Bronchial epithelial cell (primary cell): ENCODE measurements at regions not wholly inside any gene's neighbourhood (a gene's known extent, or its start where the extent isn't known, plus 50 kb on each side); places are given as distances from the start of the nearest gene placed in this dataset.
A peak's percentile ranks its signal among the peaks of the same experiment; 100 is the strongest.

ENCODE experiments used
- DNase-seq: peaks from one replicate; pipeline ENCODE4 v3.0.0-alpha.2; 2010; ENCODE audit warnings: low read depth
- FAIRE-seq: peaks from 2 replicates; lab custom pipeline; 2011; peaks lifted over from hg19 to GRCh38; lab: Jason Lieb, UNC
- H3K27me3 ChIP-seq: 2 replicates; pipeline ENCODE4 v1.5.1; 2011; ENCODE audit warnings: low read length; ENCODE audit not compliant: control insufficient read depth, insufficient read depth
- H3K36me3 ChIP-seq: 2 replicates; pipeline ENCODE4 v1.5.1; 2011; ENCODE audit warnings: low read length; ENCODE audit not compliant: control insufficient read depth, insufficient read depth
- H3K4me3 ChIP-seq: 2 replicates; pipeline ENCODE4 v1.5.1; 2011; ENCODE audit warnings: mild to moderate bottlenecking, low read depth, low read length, control low read depth
- TF ChIP-seq, protein P1 (sequence below): IDR thresholded peaks from 2 replicates; pipeline ENCODE4 v1.5.1; 2011; ENCODE audit warnings: mild to moderate bottlenecking, moderate library complexity, low read length, control low read depth, inconsistent platforms; ENCODE audit not compliant: insufficient read depth, severe bottlenecking

DNA sequence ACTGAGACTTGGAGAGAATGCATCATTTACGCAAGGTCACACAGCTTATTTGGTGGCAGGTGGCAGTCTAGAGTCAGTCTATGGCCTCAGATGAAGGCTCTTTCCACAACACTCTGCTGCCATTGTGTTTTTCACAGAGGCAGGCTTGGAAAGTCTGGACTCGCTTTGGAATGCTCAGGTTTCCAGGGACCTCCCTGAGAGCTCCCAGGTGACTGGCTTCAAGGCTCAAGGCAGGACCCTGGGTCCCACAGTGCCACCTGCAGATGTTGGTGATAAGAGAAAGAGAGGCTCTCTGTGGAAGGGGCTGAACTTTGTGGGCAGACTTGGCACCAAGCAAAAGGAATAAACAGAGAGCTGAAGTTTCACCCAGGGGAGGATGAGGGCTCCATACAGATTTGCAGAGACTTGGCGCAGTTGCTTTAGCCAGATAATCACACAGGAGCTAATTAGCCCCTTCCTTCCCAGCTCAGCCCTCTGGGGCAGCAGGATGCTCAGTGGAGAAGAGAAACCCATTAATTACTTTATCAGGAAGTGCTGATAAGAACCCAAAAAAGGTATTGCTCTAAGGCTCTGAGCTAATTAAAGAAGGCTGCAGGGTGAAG lies 103.5 kb downstream of the LBH start:
- H3K36me3 ChIP-seq = no peaks in the 10 kb centered on the region
- no peak overlapping the region for H3K4me3 ChIP-seq
- no peaks in the 10 kb centered on the region for H3K27me3 ChIP-seq
- DNase-seq (peak; percentile 7), FAIRE-seq (no peak)
- TF ChIP-seq, protein P1, sequence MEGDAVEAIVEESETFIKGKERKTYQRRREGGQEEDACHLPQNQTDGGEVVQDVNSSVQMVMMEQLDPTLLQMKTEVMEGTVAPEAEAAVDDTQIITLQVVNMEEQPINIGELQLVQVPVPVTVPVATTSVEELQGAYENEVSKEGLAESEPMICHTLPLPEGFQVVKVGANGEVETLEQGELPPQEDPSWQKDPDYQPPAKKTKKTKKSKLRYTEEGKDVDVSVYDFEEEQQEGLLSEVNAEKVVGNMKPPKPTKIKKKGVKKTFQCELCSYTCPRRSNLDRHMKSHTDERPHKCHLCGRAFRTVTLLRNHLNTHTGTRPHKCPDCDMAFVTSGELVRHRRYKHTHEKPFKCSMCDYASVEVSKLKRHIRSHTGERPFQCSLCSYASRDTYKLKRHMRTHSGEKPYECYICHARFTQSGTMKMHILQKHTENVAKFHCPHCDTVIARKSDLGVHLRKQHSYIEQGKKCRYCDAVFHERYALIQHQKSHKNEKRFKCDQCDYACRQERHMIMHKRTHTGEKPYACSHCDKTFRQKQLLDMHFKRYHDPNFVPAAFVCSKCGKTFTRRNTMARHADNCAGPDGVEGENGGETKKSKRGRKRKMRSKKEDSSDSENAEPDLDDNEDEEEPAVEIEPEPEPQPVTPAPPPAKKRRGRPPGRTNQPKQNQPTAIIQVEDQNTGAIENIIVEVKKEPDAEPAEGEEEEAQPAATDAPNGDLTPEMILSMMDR = peak; percentile 11

DNA sequence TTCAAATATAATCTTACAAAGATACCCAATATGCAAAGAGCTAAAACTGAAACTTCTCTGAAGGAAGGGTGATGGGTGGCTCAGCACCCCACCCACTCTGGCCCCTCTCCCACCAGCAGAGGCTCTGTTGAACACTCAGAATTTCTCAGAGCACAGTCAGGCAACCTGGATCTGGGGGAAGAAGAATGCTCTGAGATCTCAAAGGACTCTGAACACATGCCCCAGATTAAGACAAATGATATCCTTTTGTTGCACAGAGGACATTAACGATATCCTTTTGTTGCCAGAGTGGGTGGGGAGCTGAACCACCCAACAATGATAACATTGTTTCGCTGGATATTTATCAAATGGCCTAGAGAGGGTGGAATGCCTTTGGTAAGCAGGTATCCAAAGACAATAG lies 104.8 kb downstream of the LBH start:
- TF ChIP-seq, protein P1 = no peak
- DNase-seq (no peak), FAIRE-seq (no peak)
- no peaks in the 10 kb centered on the region for H3K36me3 ChIP-seq
- no peak overlapping the region for H3K4me3 ChIP-seq
- H3K27me3 ChIP-seq = no peaks in the 10 kb centered on the region

DNA sequence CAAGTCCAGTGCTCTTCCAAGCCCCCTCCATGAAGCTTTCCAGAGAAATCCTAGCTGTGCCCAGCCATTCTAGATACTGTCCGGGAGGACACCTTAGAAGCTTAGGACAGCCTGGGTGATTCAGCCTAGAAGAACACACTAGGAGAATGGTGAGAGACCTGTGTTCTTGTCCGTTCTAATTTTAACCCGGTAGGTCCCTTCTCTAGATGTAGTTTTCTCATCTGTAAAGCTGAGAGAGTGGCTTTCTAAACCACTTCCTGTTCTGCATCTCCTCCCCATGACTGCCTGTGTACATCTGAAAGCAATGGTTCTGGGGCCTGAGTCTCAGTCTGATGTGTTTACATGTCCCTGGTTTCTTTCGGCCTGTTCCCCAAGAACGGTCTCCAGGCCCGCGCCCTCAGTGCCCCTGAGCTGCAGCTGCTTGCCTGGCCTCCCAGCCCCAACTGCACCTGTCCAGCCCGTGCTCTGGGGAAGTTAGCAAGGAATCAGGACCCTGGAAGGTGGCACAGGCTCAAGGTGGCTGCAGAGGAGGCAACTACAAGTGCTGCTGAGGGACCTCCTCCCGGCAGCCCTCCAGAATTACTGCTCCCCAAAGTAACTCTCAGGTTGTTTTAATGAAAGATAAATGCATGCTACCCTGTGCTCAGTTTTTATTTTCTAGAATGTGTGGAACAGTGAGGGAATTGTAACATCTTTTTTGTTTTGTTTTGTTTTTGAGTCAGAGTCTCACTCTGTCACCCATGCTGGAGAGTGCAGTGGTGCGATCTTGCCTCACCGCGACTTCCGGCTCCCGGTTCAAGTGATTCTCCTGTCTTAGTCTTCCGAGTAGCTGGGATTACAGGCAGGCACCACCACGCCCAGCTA lies 105.9 kb downstream of the LBH start:
- TF ChIP-seq, protein P1 = no peak
- Histone ChIP-seq H3K4me3 (no peak overlapping the region), H3K36me3 (no peaks in the 10 kb centered on the region), H3K27me3 (no peaks in the 10 kb centered on the region)
- no peak for DNase-seq
- FAIRE-seq = no peak

DNA sequence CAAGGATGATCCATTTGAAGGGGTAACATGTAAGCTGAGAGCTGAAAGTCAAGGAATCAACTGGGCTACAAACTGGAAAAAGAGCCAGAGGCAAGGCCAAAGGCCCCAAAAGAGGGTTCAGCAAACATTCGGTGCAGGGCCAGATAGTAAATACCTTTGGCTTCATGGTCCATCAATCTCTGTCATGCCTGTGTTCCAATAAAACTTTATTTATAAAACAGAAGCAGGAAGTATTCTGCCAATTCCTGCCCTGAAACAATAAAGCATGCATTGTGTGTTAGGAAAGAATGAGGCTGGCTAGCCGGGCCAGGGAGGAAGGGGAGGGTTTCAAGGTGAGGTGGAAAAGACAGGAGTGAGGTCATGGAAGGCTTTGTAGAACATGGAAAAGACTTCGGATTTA lies 107.1 kb downstream of the LBH start:
- no peak for DNase-seq
- no peaks in the 10 kb centered on the region for H3K36me3 ChIP-seq
- TF ChIP-seq, protein P1 = no peak
- no peak for FAIRE-seq
- no peak overlapping the region for H3K4me3 ChIP-seq
- no peaks in the 10 kb centered on the region for H3K27me3 ChIP-seq

DNA sequence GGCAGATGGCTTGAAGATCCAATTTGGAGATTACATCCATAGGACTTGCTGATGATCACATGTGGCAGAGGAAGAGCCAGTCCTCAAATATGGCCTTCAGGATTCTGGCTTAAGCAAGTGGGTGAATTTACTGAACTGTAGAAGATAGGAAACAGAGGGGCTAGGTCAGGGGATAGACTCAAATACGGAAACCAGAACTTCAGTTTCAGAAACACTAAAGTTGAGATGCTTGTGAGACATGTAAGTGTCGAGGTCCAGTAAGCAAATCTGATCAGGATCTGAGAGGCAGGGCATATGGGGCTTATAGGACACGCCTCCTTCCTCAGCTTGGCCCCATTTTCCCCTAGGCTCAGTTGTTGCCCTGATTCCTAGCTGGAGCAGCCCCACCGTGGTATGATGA lies 107.7 kb downstream of the LBH start:
- H3K27me3 ChIP-seq = no peaks in the 10 kb centered on the region
- no peak for FAIRE-seq
- no peak overlapping the region for H3K4me3 ChIP-seq
- DNase-seq = no peak
- no peaks in the 10 kb centered on the region for H3K36me3 ChIP-seq
- TF ChIP-seq, protein P1 = no peak
